ENCODE measurements at regions not wholly inside any gene's neighbourhood (a gene's known extent, or its start where the extent isn't known, plus 50 kb on each side); places are given as distances from the start of the nearest gene placed in this dataset.

- no peak for TF ChIP-seq REST (IDR thresholded peaks at IDR 0.05; ENCODE audit: low read depth)
- no peak for TF ChIP-seq SRF (IDR thresholded peaks at IDR 0.05; ENCODE audit: low read depth)
- TF ChIP-seq CBX3 (IDR thresholded peaks at IDR 0.05; ENCODE audit: low read depth) = no peak
- TF ChIP-seq, protein P1, sequence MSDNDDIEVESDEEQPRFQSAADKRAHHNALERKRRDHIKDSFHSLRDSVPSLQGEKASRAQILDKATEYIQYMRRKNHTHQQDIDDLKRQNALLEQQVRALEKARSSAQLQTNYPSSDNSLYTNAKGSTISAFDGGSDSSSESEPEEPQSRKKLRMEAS (IDR thresholded peaks at IDR 0.05) = no peak
- TF ChIP-seq SP1 (IDR thresholded peaks at IDR 0.05; ENCODE audit: low read depth) = no peak
- no peak for TF ChIP-seq SIN3A (IDR thresholded peaks at IDR 0.05; ENCODE audit: low read depth)
- no peak for TF ChIP-seq ATF3 (IDR thresholded peaks at IDR 0.05)
- TF ChIP-seq EZH2phosphoT487 (IDR thresholded peaks at IDR 0.05; ENCODE audit: borderline replicate concordance) = no peak
Measured at GRCh38 chr5:108523360-108523759, 141.5 kb upstream of the FBXL17 start (continued).

DNA sequence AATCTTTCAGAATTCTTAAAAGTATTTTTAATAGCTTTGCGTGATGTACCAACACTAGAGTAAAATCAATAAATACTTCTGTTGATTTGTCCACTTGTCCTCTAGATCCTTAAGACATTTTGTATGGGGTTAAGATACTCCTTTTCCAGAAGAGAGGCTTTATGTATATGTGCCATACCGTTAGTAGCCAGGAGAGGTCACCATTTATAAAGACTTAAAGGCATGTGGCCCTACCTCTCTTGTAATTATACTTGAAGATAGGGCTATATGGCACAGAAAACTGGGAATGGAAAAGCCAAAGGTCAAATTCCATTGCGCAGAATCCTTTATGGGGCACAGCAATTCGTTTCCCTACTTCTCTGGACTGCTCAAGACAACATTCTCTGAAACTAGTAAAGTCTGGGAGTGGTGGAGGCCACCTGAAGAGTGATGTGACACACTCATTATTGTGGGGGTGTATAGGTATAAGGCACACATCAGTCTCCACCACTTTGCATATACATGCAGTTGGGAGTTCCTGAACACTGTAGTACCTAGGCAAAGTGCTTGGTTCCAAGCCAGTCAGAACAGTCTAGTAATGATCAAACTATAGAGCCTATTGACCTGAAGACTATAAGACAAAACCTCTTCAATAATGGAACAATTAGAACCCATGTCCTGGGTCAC, 140.1 kb upstream of the FBXL17 start:
- Histone ChIP-seq H3K27ac (ENCODE audit: low read depth, low read length) (no peak overlapping the region), H3K79me2 (ENCODE audit: insufficient read depth, low read length) (no peaks in the 10 kb centered on the region), H3K4me2 (ENCODE audit: low read length) (no peak overlapping the region), H3K9me3 (ENCODE audit: control insufficient read depth in 1 of 2, insufficient read depth in 1 of 2, low read depth in 1 of 2, low read length in 2 of 2) (no peaks in the 10 kb centered on the region), H3K4me1 (ENCODE audit: control insufficient read depth in 1 of 2, insufficient read depth in 2 of 2, low read length in 2 of 2) (no peaks in the 10 kb centered on the region), H4K20me1 (ENCODE audit: insufficient read depth) (no peaks in the 10 kb centered on the region), H3K27me3 (ENCODE audit: insufficient read depth, low read length) (no peaks in the 10 kb centered on the region), H2AFZ (ENCODE audit: low read depth, low read length, poor library complexity, severe bottlenecking) (peak overlapping the region; percentile 63), H3K9ac (ENCODE audit: low read length) (no peak overlapping the region), H3K36me3 (ENCODE audit: control insufficient read depth in 1 of 2, insufficient read depth in 2 of 2, low read length in 2 of 2) (no peaks in the 10 kb centered on the region), H3K9me2 (ENCODE audit: insufficient read depth) (no peaks in the 10 kb centered on the region), H3K4me3 (replicated peaks in 1 of 2; ENCODE audit: low read depth in 1 of 2, low read length in 2 of 2) (no peak overlapping the region)
- no TSS peak for BruUV-seq (replicated peaks)
- POLR2A ChIA-PET = no interaction called here
- ATAC-seq (peak; percentile 95), DNase-seq (ENCODE audit: low read depth, low spot score) (peak; percentile 52)
- intact Hi-C loops (cut with micrococcal nuclease) = loop anchor here (5.0 kb wide), 1 partner anchor 955 kb away; no protein-coding TSS in a partner anchor
- CTCF ChIA-PET = no interaction called here
- RAD21 ChIA-PET (ENCODE audit: low non-redundant PET in 1 of 2, low total read pairs in 2 of 2, uncharacterized antibody in 2 of 2, unreplicated experiment in 2 of 2) = no interaction called here
- TF ChIP-seq EZH2phosphoT487 (IDR thresholded peaks at IDR 0.05; ENCODE audit: borderline replicate concordance) = no peak
- TF ChIP-seq ZNF274 (IDR thresholded peaks at IDR 0.05; ENCODE audit: low read depth, low read length) = no peak
- TF ChIP-seq SP1 (IDR thresholded peaks at IDR 0.05; ENCODE audit: low read depth) = no peak
- TF ChIP-seq YY1 (IDR thresholded peaks at IDR 0.05; ENCODE audit: extremely low read depth, insufficient replicate concordance, low read depth, low read length) = no peak
- no peak for TF ChIP-seq ELF1 (IDR thresholded peaks at IDR 0.05; ENCODE audit: borderline replicate concordance, low read depth)
- TF ChIP-seq, protein P2, sequence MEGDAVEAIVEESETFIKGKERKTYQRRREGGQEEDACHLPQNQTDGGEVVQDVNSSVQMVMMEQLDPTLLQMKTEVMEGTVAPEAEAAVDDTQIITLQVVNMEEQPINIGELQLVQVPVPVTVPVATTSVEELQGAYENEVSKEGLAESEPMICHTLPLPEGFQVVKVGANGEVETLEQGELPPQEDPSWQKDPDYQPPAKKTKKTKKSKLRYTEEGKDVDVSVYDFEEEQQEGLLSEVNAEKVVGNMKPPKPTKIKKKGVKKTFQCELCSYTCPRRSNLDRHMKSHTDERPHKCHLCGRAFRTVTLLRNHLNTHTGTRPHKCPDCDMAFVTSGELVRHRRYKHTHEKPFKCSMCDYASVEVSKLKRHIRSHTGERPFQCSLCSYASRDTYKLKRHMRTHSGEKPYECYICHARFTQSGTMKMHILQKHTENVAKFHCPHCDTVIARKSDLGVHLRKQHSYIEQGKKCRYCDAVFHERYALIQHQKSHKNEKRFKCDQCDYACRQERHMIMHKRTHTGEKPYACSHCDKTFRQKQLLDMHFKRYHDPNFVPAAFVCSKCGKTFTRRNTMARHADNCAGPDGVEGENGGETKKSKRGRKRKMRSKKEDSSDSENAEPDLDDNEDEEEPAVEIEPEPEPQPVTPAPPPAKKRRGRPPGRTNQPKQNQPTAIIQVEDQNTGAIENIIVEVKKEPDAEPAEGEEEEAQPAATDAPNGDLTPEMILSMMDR (IDR thresholded peaks at IDR 0.05 in 2 of 3, conservative IDR thresholded peaks at IDR 0.05 in 1 of 3; ENCODE audit: borderline replicate concordance in 1 of 3, insufficient read depth in 1 of 3, low read depth in 2 of 3, low read length in 2 of 3) = peak; percentile 62 to 78 (median 63); a peak in 5 of 6 replicates
- no peak for TF ChIP-seq JUND (IDR thresholded peaks at IDR 0.05)
- no peak for TF ChIP-seq EGR1 (IDR thresholded peaks at IDR 0.05; ENCODE audit: low read depth)
- TF ChIP-seq, protein P1 (IDR thresholded peaks at IDR 0.05) = peak; percentile 49; the same call in 1 of the 2 replicates
- TF ChIP-seq SIN3A (IDR thresholded peaks at IDR 0.05; ENCODE audit: low read depth) = no peak
- TF ChIP-seq ATF3 (IDR thresholded peaks at IDR 0.05) = no peak
- TF ChIP-seq POLR2AphosphoS5 (IDR thresholded peaks at IDR 0.05; ENCODE audit: low read depth, low read length) = no peak
- peak; percentile 77 for TF ChIP-seq RAD21 (IDR thresholded peaks at IDR 0.05; ENCODE audit: low read depth)
